Hematopoietic multipotent progenitor cell (in vitro differentiated cells): ENCODE measurements at regions not wholly inside any gene's neighbourhood (a gene's known extent, or its start where the extent isn't known, plus 50 kb on each side); places are given as distances from the start of the nearest gene placed in this dataset.
A peak's percentile ranks its signal among the peaks of the same experiment; 100 is the strongest.

Source experiments
- DNase-seq, 3 donors: peaks; one replicate each; pipeline ENCODE4 v3.0.0-alpha.2; 2011 to 2015; ENCODE audit warnings: low read depth in 2 of 3, low spot score in 2 of 3

DNA sequence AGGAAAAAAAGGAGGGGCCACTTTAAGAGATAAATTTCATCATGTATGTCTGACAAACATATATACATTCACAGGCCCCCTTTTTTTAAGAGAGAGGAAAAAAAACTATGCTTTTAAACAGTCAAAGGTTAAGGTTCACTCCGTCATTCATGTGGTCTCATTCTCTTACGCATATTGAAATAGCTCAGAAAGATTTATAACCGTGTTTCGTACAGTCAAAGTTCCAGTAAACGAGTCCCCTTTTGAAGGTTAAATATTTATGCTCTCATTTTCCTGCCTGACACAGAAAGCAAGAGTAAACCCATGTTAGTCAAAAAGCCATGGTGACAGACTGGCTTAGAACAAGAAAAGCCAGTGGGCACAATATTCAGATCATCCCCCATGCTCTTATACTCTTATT lies 248.0 kb upstream of the ARRDC4 start:
- DNase-seq = peak in 1 of 3 donors; percentile 4

DNA sequence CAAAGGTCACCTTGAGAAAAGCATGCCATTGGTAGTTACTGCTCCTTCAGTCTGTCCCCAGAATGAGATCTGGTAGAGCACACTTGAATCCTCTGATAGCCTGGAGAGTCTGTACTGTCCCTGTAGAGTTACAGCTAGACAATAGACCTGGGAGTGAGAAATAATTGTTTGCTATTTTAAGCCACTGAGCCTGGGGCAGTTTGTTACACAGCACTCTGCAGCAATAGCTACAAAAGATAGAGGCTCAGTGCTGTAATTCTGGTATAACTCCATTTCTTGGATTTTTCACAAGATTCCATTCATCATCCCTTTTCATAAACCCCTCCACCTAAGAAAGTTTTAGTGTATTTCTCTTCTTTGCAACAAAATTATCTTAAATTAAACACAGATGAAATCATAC lies 242.7 kb upstream of the ARRDC4 start:
- no peak for DNase-seq

DNA sequence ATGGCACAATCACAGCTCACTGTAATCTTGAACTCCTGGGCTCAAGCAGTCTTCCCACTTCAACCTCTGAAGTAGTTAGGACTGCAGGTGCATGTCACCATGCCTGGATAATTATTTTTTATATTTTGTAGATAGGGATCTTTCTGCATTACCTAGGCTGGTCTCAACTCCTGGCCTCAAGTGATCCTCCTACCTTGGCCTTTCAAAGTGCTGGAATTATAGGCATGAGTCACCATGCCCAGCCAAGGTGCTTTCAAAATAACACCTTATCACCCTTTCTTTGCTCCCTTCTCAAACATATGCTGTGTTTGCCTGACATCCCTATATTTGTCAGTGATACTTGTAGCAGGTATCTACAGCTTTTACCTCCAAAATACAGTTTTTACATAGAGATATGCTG lies 242.0 kb upstream of the ARRDC4 start:
- no peak for DNase-seq

DNA sequence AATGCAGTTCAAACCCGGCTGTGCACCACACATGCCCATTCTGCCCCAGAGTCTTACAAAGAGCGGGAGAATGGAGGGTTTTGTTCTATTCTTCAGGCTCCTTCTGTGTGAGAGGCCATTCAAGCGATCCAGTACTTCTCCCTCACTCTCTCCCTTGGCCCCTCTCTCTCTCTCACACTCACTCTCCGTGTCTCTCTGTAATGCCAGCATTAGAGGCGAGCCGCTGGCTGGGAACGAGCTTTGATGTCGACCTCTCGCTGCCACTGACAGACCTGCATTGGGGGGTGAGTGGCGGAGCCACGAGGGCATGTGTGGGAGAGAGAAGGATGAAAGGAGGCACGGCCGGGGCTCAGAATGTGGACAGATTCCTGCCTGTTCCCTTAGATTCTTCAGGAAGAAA lies 231.7 kb upstream of the ARRDC4 start:
- no peak for DNase-seq

DNA sequence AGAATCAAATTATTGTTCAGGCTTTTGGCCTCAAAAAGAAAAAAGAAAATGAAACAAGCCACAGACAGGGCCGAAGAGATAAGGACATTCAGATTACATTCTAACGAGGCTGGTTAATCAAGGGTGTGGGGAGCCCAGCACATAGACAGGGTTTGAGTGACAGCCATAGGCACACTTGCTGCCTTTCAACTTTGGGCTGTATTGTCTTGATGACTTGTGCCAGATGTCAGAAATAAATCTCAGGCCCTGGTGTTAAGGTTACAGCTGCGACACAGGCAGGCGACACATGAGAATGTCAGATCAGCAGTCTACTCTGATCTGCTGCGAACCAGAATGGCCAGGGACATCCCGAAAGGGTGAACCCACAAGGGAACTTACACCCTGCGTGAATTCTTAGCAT lies 231.2 kb upstream of the ARRDC4 start:
- no peak for DNase-seq

DNA sequence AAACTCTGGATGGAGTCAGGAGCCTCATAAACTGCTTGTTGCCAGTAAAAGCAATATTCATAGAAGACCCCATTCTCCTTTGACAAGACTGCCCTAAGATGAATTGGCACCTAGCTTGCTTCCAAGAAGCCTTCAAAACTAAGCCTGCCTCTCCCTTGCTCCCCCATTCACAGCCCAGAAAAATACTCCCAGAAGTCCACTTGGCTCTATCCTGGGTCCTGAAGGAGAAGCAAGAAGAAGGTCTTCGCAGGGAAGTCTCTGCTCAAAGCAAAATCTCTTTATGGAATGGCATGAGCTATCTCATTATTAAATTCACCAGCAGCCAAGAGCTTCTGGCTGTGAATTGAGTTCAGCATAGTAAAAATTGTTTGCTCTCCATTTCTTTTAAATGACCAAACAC lies 230.2 kb upstream of the ARRDC4 start:
- no peak for DNase-seq

DNA sequence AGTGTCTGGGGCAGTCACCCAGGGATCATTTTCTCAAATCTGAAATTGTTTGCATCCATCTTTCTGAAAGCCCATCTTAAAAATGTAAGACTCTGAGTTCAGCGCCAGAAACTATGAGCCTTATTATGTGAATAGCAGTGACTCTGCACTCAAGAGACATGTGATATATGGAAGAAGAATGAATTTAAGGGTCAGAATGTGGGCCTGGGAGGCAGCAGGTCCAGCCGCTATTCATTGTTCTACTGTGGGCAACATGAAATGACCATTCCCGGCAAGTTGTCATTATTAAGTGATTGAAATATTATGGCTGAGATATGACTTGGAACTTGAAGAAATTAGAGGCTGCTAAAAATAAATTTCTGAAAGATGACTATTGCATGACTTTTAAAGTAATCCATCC lies 228.6 kb upstream of the ARRDC4 start:
- DNase-seq = no peak

DNA sequence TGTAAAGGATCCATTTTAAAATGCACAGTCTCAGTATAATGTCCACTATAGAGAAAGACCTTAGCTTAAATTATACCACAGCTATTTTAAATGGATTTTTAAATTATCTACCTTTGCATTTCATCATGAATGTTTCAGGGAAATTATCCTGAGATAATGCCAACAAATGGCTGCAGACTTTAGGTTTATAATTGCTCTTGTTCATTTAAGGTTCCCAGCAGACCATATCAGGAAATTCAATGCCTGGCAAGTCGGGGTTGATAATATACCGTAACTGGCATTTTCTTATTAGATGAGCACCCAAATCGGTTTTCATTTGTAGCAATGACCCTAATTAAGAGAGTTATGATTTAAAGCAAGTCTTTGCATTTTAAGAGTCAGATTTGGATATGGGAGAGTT lies 227.1 kb upstream of the ARRDC4 start:
- DNase-seq = no peak

DNA sequence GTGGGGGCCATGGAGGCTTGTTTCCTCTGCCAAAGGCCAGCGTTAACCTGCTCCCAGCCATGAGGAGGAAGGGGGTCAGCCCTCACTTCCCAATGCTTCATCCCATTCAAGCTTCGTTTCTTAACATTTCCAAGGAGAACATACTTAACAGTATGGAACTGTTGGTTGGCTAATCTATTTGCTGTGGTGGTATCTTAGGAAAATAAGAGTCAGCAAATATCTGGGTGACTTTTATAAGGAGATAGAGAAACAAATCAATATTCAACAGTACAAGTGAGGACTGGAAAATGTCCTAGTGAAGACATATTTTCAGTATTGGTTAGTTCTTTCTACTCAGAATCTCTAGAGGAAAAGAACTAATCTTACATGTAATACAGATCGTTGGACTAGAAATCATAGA lies 223.8 kb upstream of the ARRDC4 start:
- no peak for DNase-seq

DNA sequence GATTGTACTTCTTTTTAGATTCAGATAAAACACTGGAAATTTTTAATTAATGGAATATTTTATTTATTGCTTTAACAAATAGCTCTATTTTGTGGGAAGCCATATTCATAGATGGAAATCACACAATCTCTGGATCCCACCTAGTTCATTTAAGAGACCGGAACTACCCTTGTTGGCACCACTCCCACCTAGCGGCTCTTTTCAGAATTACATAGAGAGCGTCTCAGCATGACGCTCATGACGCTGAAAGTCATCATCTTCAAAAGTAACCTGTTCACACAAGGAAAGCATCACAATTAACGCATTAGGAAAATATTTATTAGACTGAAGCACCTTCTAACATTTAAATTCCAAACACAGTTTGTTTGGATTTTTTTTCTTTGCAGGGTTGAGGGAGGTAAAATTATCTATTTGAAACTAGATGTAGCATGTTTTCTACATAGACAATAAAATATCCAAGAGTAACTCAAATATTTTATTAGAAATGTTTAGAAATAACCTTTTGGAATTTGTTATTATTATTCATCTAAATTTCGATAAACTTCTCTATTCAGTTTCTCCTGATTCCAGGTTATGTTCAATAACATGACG lies 214.9 kb upstream of the ARRDC4 start:
- peak in 2 of 3 donors; percentile 19 to 59 for DNase-seq

DNA sequence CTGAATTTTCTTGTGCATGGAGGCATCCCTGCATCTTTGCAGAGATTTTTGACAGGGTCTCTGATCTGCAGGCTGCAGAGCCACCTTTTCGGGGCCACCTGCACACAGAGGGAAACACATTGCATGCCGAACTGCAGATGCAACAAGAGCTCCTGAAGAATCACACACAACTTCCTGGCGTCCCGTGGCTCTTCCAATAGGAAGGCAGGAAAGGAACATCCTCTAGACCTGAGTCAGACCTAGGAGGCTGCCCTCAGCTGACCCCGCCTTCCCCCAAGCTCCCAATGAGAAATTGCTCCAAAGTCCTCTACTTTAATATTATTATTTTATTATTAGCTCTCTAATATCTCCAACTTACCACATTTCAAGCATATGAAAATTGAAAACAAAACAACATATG lies 213.2 kb upstream of the ARRDC4 start:
- no peak for DNase-seq

DNA sequence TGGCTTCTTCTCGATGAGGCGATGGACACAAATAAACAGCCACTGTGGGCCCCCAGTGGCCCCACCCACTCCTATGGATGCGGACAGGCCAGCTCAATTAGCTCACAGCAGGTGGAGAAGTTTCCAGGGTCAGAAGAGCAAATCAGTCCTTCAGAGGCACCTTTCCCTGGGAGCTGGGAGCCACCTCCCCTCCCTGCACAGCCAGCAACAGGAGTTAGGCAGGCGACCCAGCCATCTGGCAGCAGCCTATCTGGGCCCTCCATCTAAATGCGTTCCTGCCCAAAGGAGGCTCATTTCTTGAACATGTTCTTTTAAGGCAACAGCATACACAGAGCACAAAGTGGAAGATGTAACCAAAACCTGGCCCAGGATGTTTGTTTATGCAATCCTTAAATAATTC lies 211.9 kb upstream of the ARRDC4 start:
- no peak for DNase-seq

DNA sequence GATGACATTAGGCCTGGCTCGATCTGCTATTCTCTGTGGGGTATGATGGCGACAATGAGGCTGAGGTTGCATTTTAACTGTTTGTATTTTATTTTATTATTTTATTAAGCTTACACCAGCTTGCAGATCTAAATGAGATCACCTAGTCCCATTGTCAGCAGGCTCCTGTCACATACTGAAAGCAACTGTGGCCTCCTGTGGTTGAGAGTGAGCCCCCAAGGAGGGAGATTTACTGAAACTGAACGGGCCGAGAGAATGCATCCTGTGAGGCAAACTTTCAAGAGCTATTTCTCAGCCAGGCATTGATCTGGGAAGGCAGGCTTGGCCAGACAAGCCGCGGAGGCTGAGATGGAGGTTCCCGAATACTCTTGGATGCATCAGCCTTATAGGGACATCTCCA lies 210.4 kb upstream of the ARRDC4 start:
- no peak for DNase-seq

DNA sequence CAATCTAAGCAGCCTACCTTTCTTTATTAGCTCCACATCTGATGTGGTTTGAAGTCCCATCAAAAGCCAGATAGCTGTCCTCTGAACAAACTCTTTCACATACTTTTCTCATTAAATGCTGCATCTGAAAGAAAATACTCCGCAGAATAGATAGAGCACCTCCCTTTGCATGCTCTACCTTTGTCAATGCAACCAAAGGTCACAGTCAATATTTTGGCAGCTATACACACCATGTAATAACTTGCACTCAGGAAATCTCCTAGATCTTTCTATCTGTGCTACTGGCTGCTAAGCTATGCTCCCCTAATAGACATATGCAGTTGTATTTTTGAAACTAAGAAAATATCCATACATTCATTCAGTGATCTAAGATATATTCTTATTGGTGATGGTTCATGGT lies 204.8 kb upstream of the ARRDC4 start:
- DNase-seq = no peak

DNA sequence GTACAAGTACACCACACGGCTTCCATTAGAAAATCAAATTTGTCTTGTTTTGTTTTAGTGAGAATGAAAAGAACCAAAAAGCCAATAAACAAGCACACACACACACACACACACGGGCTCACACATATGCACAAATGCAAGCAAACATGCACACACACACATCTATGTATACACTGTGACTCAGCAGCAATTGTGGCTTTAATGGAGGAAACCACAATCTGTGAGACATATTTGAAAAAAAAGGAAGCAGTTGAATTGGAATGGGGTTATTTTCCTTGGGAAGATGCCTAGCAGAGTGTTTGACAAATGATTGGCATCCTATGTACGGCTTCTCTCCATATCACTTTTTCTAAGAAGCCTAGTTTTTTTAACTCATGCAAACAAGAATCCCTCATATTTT lies 201.1 kb upstream of the ARRDC4 start:
- DNase-seq = peak in 2 of 3 donors; percentile 66 to 85

DNA sequence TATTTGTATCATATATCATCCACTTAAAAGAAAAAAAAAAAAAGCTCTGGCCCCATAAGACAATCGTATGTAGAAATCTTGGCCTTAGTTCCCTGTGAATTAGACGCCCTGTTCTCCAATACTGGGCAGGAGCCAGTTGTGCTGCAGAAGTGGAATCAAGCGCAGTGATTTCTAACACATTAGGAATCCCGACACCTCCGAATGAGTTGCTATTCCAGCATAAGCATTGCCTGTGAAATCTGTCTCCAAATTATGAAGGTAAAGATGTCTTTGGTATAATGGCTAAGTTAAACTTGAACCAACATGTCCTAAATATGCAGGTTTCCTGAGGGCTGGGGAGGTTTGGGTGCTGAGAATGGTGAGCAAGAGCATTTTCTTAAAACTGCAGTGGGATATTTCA lies 199.4 kb upstream of the ARRDC4 start:
- DNase-seq = no peak

DNA sequence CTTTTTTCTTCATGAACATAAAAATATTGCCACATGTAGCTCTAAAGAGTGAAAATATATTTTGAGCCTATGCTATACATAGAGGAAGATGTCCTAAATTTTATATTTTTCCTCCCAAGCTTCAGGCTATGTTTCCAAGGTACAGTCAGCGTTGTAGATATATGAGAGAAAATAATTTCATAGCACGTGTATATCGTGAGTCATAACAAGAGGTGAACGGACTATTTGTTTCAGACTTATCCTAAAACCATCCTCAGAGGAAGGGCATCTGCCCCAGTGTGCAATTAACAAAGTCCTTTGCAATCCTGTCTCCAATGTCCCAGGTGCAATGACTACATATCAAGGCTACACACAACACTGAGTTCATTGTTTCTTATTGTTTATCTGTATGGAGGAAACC lies 177.3 kb upstream of the ARRDC4 start:
- DNase-seq = no peak

DNA sequence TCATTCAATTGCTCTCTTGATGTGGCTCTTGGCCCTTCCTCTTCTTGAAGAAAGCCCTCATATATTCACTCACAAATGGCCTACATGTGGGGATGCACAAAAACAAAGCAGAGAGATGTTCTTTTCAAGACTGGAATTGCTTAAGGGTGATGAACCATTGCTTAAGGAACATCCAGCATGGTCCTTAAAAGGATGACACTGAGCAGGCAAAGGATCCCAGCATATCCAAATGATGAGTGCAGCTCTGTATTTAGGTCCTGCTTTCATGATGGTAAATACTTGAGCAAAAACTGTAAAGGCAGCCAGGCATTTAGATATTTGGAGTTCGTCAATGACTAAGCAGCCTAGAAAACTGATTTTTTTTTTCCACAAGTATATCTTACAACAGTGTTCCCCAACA lies 173.8 kb upstream of the ARRDC4 start:
- DNase-seq = no peak

DNA sequence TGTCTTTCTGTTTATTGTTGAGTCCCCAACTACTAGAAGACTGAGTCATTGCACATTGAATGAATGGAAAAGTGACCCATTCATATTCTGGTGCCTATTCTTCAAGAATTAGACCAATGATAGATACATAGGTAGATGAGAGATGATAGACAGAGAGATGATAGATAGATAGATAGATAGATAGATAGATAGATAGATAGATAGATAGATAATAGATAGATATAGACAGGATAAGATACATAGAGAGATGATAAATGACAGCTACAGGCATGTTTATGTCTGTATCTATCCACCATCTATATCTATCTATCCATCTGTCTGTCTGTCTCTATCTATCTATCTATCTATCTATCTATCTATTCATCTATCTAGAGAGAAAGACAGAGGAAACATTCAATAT lies 170.3 kb upstream of the ARRDC4 start:
- DNase-seq = no peak

DNA sequence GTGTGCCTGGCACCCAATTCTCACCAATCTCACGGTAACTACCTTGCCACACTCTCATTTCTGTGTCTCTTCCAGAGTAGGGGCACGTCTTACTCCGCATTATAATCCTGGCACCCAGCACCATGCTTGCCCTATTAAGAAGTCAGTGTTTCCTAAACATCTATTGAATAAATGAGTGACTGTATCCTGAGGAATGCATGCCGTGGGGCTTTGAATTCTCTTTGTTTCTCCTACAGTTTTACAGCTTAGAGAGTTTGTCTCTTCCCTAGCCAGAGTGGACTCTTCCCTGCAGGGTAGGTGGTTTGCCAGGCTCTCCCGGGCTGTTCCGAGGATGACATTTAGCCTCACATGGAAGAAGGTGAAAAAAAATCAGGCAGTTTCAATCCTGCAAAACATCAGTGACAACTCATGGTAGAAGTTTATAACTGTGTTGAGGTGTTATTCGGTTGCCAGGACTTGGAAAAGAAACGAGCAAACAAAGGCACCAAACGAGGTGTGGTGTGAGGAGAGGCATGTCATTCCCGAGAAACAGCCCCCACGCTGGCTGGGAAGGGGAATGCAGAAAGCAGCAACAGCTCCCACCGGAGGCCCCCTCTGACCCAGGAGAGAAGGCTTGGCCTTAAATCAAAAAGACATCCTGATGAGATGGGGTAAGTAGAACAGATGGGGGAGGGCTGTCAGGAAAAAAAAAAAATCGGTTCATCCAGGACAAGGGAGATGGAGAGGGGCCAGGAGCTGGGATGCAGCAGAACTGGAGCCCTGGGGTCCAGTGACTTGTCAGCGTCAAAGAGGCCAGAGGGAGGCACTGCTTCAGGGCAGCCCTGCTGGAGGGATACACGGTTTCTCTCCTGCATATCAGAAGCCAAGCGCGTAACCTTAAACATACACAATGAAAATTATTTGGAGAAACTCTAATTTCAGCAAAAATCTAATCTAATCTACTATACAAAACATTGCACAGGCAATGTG lies 168.4 kb upstream of the ARRDC4 start:
- DNase-seq = no peak

DNA sequence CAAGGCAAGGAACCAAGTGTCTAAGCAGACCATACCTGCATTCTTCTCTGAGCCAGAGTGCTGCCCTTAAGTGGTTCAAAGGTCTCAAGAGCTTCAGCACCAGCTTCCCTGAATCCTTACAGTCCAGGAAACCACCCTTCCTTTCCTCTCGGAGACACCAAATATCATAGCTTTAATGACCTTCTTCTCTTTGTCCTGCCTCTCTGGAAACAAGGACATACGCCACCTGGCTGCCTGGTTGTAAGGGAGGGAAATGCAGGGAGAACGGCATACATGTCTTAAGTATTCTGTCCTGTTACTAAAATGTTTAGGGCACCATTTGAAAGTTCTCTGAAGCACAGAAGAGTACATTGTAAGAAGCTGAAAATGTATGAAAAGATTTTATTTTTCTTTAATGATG lies 155.6 kb upstream of the ARRDC4 start:
- no peak for DNase-seq

DNA sequence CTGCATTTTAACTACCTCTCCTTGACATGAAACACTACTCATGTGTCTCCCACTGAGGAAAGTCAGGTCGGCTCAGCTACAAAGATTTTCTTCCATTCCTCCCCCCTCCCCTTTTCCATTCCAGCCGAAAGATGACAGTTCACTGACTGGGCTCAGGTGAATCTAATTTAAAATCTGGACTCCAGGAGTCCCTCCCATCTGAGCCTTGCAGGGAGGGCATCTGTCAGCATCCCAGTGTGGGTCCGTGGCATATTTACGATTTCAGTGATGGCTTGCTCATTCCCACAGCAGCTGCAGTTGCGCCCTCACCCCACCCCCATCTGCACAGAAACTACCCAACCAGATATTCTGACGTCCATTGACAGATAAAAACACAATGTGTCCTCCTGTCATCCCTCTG lies 153.7 kb upstream of the ARRDC4 start:
- DNase-seq = no peak
